ENCODE measurements at regions not wholly inside any gene's neighbourhood (a gene's known extent, or its start where the extent isn't known, plus 50 kb on each side); places are given as distances from the start of the nearest gene placed in this dataset.
"Not testable (repeated sequence)": the region's sequence is repeated elsewhere in the genome, so short reads cannot be mapped to it uniquely, and the experiment has no call there.

DNA sequence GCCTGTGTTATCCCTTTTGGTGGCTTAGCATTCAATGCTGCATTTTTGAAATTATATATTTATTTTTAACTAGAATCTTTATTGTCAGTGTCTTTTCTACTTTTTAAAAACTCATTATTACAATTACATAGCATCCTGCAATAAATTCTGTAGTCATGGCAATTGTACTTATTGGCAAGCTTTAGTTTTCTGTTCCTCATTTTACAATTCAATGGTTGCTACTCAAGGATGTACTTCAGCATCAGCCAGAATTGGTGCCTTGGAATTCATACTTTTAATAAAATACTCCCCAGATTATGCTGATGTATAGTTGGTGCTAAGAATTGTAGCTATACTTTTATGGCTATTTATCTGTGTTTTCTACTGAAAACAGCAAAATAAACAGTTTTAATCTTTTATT is 1756.8 kb upstream of the SEL1L start:
- Histone ChIP-seq H3K4me3 (ENCODE audit: control insufficient read depth in 1 of 2, extremely low read depth in 1 of 2, low read length in 1 of 2) (no peak overlapping the region), H3K27ac (ENCODE audit: low read length) (no peak overlapping the region), H3K9me3 (no peaks in the 10 kb centered on the region), H3K27me3 (replicated peaks in 1 of 2; ENCODE audit: control insufficient read depth in 2 of 2, extremely low read depth in 1 of 2, insufficient read depth in 2 of 2, low read length in 1 of 2) (no peaks in the 10 kb centered on the region), H3K36me3 (ENCODE audit: control insufficient read depth in 2 of 2, extremely low read depth in 1 of 2, insufficient read depth in 1 of 2, low read length in 1 of 2) (no peaks in the 10 kb centered on the region), H3K4me1 (ENCODE audit: control insufficient read depth in 1 of 2, extremely low read depth in 1 of 2, insufficient read depth in 2 of 2, low read length in 2 of 2) (no peaks in the 10 kb centered on the region)
- Mint-ChIP-seq H3K4me3 (no peak overlapping the region), H3K27me3 (no peaks in the 10 kb centered on the region), H3K27ac (no peak overlapping the region), H3K9me3 (peaks cover 7 to 30% (median 13%) of the 10 kb centered on the region in 3 donors), H3K4me1 (no peaks in the 10 kb centered on the region), H3K36me3 (no peaks in the 10 kb centered on the region)
- no peak for DNase-seq
- CTCF ChIA-PET, result no interaction called here
- POLR2A ChIA-PET, result no interaction called here
- no peak for ATAC-seq (replicated peaks in 1 of 4)

DNA sequence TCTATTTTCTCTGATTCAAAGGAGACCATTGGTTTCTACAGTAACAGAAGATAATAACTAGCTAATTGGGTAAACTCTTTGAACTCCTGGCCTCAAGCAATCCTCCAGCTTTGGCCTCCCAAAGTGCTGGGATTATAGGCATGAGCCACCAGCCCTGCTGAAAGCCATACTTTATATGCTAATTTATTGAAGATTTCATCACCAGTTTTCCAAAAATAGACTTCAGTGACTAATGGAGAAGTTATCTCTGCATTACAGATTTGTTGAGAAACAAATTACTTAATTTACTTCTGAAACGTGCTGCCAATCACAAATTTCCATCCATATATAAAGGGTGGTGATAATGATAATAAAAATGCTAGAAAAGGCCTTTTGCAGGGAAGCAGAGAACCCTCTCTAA is 1758.1 kb upstream of the SEL1L start:
- DNase-seq (no peak), ATAC-seq (replicated peaks in 1 of 4) (no peak)
- H3K27me3 ChIP-seq (replicated peaks in 1 of 2; ENCODE audit: control insufficient read depth in 2 of 2, extremely low read depth in 1 of 2, insufficient read depth in 2 of 2, low read length in 1 of 2), result no peaks in the 10 kb centered on the region
- no CpG with 5 or more reads among the region's 1 CpG for WGBS (ENCODE audit: insufficient coverage)
- H3K4me3 ChIP-seq (ENCODE audit: control insufficient read depth in 1 of 2, extremely low read depth in 1 of 2, low read length in 1 of 2), result no peak overlapping the region
- no peaks in the 10 kb centered on the region for H3K36me3 ChIP-seq (ENCODE audit: control insufficient read depth in 2 of 2, extremely low read depth in 1 of 2, insufficient read depth in 1 of 2, low read length in 1 of 2)
- H3K4me1 ChIP-seq (ENCODE audit: control insufficient read depth in 1 of 2, extremely low read depth in 1 of 2, insufficient read depth in 2 of 2, low read length in 2 of 2), result no peaks in the 10 kb centered on the region
- H3K9me3 Mint-ChIP-seq, result peaks cover 7 to 27% (median 13%) of the 10 kb centered on the region in 3 donors
- no peaks in the 10 kb centered on the region for H3K9me3 ChIP-seq
- H3K27ac ChIP-seq (ENCODE audit: low read length), result no peak overlapping the region
- no peak overlapping the region for H3K27ac Mint-ChIP-seq
- ChIA-PET CTCF (no interaction called here), POLR2A (no interaction called here)
- H3K4me1 Mint-ChIP-seq, result no peaks in the 10 kb centered on the region
- H3K27me3 Mint-ChIP-seq, result no peaks in the 10 kb centered on the region
- H3K4me3 Mint-ChIP-seq, result no peak overlapping the region
- H3K36me3 Mint-ChIP-seq, result no peaks in the 10 kb centered on the region

GRCh38 chr14:83294941-83295340 is 1761.3 kb upstream of the SEL1L start:
- no peak overlapping the region for H3K27ac ChIP-seq (ENCODE audit: low read length)
- peaks cover 11 to 16% (median 15%) of the 10 kb centered on the region in 3 donors for H3K9me3 Mint-ChIP-seq
- no peaks in the 10 kb centered on the region for H3K4me1 ChIP-seq (ENCODE audit: control insufficient read depth in 1 of 2, extremely low read depth in 1 of 2, insufficient read depth in 2 of 2, low read length in 2 of 2)
- H3K36me3 Mint-ChIP-seq, result no peaks in the 10 kb centered on the region
- H3K4me3 Mint-ChIP-seq, result no peak overlapping the region
- CTCF ChIA-PET, result no interaction called here
- H3K36me3 ChIP-seq (ENCODE audit: control insufficient read depth in 2 of 2, extremely low read depth in 1 of 2, insufficient read depth in 1 of 2, low read length in 1 of 2), result no peaks in the 10 kb centered on the region
- no peak overlapping the region for H3K27ac Mint-ChIP-seq
- no CpG with 5 or more reads among the region's 1 CpG for WGBS (ENCODE audit: insufficient coverage)
- DNase-seq (no peak), ATAC-seq (replicated peaks in 1 of 4) (no peak)
- no peaks in the 10 kb centered on the region for H3K27me3 ChIP-seq (replicated peaks in 1 of 2; ENCODE audit: control insufficient read depth in 2 of 2, extremely low read depth in 1 of 2, insufficient read depth in 2 of 2, low read length in 1 of 2)
- H3K27me3 Mint-ChIP-seq, result no peaks in the 10 kb centered on the region
- no peaks in the 10 kb centered on the region for H3K9me3 ChIP-seq
- no peaks in the 10 kb centered on the region for H3K4me1 Mint-ChIP-seq
- H3K4me3 ChIP-seq (ENCODE audit: control insufficient read depth in 1 of 2, extremely low read depth in 1 of 2, low read length in 1 of 2), result no peak overlapping the region
- POLR2A ChIA-PET, result no interaction called here

- Histone ChIP-seq H3K4me3 (ENCODE audit: control insufficient read depth in 1 of 2, extremely low read depth in 1 of 2, low read length in 1 of 2) (no peak overlapping the region), H3K27ac (ENCODE audit: low read length) (no peak overlapping the region), H3K4me1 (ENCODE audit: control insufficient read depth in 1 of 2, extremely low read depth in 1 of 2, insufficient read depth in 2 of 2, low read length in 2 of 2) (no peaks in the 10 kb centered on the region), H3K36me3 (ENCODE audit: control insufficient read depth in 2 of 2, extremely low read depth in 1 of 2, insufficient read depth in 1 of 2, low read length in 1 of 2) (no peaks in the 10 kb centered on the region), H3K9me3 (no peaks in the 10 kb centered on the region), H3K27me3 (replicated peaks in 1 of 2; ENCODE audit: control insufficient read depth in 2 of 2, extremely low read depth in 1 of 2, insufficient read depth in 2 of 2, low read length in 1 of 2) (no peaks in the 10 kb centered on the region)
- ChIA-PET POLR2A (no interaction called here), CTCF (no interaction called here)
- Mint-ChIP-seq H3K4me1 (no peaks in the 10 kb centered on the region), H3K9me3 (peaks cover 12 to 15% (median 13%) of the 10 kb centered on the region in 3 donors), H3K36me3 (no peaks in the 10 kb centered on the region), H3K27ac (no peak overlapping the region), H3K27me3 (no peaks in the 10 kb centered on the region), H3K4me3 (no peak overlapping the region)
- ATAC-seq (replicated peaks in 1 of 4) (no peak), DNase-seq (no peak)
- WGBS (ENCODE audit: insufficient coverage), result no CpG with 5 or more reads among the region's 3 CpGs
Observed at GRCh38 chr14:83297361-83297760, 1763.7 kb upstream of the SEL1L start.

DNA sequence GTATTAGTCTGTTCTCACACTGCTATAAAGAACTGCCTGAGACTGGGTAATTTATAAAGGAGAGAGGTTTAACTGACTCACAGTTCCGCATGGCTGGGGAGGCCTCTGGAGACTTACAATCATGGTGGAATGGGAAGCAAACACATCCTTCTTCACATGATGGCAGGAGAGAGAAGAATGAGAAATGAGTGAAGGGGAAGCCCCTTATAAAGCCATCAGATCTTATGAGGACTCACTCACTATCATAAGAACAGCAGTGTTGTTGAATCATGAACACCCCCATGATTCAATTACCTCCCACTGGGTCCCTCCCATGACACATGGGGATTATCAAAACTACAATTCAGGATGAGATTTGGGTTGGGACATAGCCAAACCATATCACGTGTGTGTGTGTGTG is 1764.4 kb upstream of the SEL1L start:
- ATAC-seq (replicated peaks in 1 of 4); H3K36me3 ChIP-seq (ENCODE audit: control insufficient read depth in 2 of 2, extremely low read depth in 1 of 2, insufficient read depth in 1 of 2, low read length in 1 of 2); H3K27me3 ChIP-seq (replicated peaks in 1 of 2; ENCODE audit: control insufficient read depth in 2 of 2, extremely low read depth in 1 of 2, insufficient read depth in 2 of 2, low read length in 1 of 2); CTCF ChIA-PET; POLR2A ChIA-PET; DNase-seq; H3K4me3 ChIP-seq (ENCODE audit: control insufficient read depth in 1 of 2, extremely low read depth in 1 of 2, low read length in 1 of 2); H3K4me1 Mint-ChIP-seq; H3K9me3 ChIP-seq; H3K27ac Mint-ChIP-seq; H3K27me3 Mint-ChIP-seq; H3K4me3 Mint-ChIP-seq; H3K36me3 Mint-ChIP-seq; H3K27ac ChIP-seq (ENCODE audit: low read length); H3K4me1 ChIP-seq (ENCODE audit: control insufficient read depth in 1 of 2, extremely low read depth in 1 of 2, insufficient read depth in 2 of 2, low read length in 2 of 2): not testable (repeated sequence)
- peaks cover 8 to 15% (median 13%) of the 10 kb centered on the region in 3 donors for H3K9me3 Mint-ChIP-seq
- WGBS (ENCODE audit: insufficient coverage), result no CpG with 5 or more reads among the region's 2 CpGs

GRCh38 chr14:83300476-83301064 is 1766.9 kb upstream of the SEL1L start:
- H3K27me3 ChIP-seq (replicated peaks in 1 of 2; ENCODE audit: control insufficient read depth in 2 of 2, extremely low read depth in 1 of 2, insufficient read depth in 2 of 2, low read length in 1 of 2), result no peaks in the 10 kb centered on the region
- ChIA-PET CTCF (no interaction called here), POLR2A (no interaction called here)
- no peaks in the 10 kb centered on the region for H3K36me3 ChIP-seq (ENCODE audit: control insufficient read depth in 2 of 2, extremely low read depth in 1 of 2, insufficient read depth in 1 of 2, low read length in 1 of 2)
- Mint-ChIP-seq H3K27me3 (no peaks in the 10 kb centered on the region), H3K4me3 (no peak overlapping the region), H3K36me3 (no peaks in the 10 kb centered on the region), H3K9me3 (peaks cover 6 to 11% (median 6%) of the 10 kb centered on the region in 3 donors), H3K27ac (no peak overlapping the region), H3K4me1 (no peaks in the 10 kb centered on the region)
- WGBS (ENCODE audit: insufficient coverage), result 100% methylated on average over 1 of the region's 1 CpG
- H3K4me1 ChIP-seq (ENCODE audit: control insufficient read depth in 1 of 2, extremely low read depth in 1 of 2, insufficient read depth in 2 of 2, low read length in 2 of 2), result no peaks in the 10 kb centered on the region
- no peaks in the 10 kb centered on the region for H3K9me3 ChIP-seq
- no peak overlapping the region for H3K27ac ChIP-seq (ENCODE audit: low read length)
- H3K4me3 ChIP-seq (ENCODE audit: control insufficient read depth in 1 of 2, extremely low read depth in 1 of 2, low read length in 1 of 2), result no peak overlapping the region
- DNase-seq (no peak), ATAC-seq (replicated peaks in 1 of 4) (no peak)

DNA sequence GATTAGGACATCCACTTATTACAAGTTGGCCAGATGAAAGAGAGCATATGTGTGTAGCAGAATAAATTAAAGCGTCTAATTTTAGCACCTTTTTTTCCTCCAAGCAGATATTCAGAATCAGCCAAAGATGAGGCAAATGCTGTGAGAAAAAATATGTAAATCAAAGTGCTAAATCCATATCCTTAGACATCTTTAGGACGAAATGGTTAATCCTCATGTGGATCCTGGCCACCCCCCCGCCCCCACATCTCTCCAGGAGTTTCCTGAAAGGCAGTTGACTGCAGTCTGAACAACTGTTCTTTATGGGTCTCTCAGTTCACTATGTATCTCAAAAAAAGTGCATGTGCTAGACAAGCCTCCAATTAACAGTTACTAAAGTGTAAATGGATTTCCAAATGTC is 1768.1 kb upstream of the SEL1L start:
- no peaks in the 10 kb centered on the region for H3K36me3 Mint-ChIP-seq
- H3K4me3 Mint-ChIP-seq, result no peak overlapping the region
- Histone ChIP-seq H3K27me3 (replicated peaks in 1 of 2; ENCODE audit: control insufficient read depth in 2 of 2, extremely low read depth in 1 of 2, insufficient read depth in 2 of 2, low read length in 1 of 2) (no peaks in the 10 kb centered on the region), H3K36me3 (ENCODE audit: control insufficient read depth in 2 of 2, extremely low read depth in 1 of 2, insufficient read depth in 1 of 2, low read length in 1 of 2) (no peaks in the 10 kb centered on the region), H3K9me3 (no peaks in the 10 kb centered on the region), H3K4me3 (ENCODE audit: control insufficient read depth in 1 of 2, extremely low read depth in 1 of 2, low read length in 1 of 2) (no peak overlapping the region), H3K4me1 (ENCODE audit: control insufficient read depth in 1 of 2, extremely low read depth in 1 of 2, insufficient read depth in 2 of 2, low read length in 2 of 2) (no peaks in the 10 kb centered on the region), H3K27ac (ENCODE audit: low read length) (no peak overlapping the region)
- H3K27me3 Mint-ChIP-seq, result no peaks in the 10 kb centered on the region
- no peak for ATAC-seq (replicated peaks in 1 of 4)
- no peak for DNase-seq
- H3K9me3 Mint-ChIP-seq, result peaks cover 6 to 11% (median 6%) of the 10 kb centered on the region in 3 donors
- ChIA-PET POLR2A (no interaction called here), CTCF (no interaction called here)
- WGBS (ENCODE audit: insufficient coverage), result no CpG with 5 or more reads among the region's 3 CpGs
- no peaks in the 10 kb centered on the region for H3K4me1 Mint-ChIP-seq
- H3K27ac Mint-ChIP-seq, result no peak overlapping the region
